ENCODE measurements at regions not wholly inside any gene's neighbourhood (a gene's known extent, or its start where the extent isn't known, plus 50 kb on each side); places are given as distances from the start of the nearest gene placed in this dataset.
"Not testable (repeated sequence)": the region's sequence is repeated elsewhere in the genome, so short reads cannot be mapped to it uniquely, and the experiment has no call there.

GRCh38 chr5:154702477-154702876 is 52.7 kb upstream of the LARP1 start:
- DNase-seq (ENCODE audit: low spot score) = no peak

GRCh38 chr5:154701725-154702124 is 53.5 kb upstream of the LARP1 start:
- DNase-seq (ENCODE audit: low spot score) = peak; percentile 57

- no peak for DNase-seq (ENCODE audit: low spot score)
These were observed 54.0 kb upstream of the LARP1 start for GRCh38 chr5:154701181-154701580.

GRCh38 chr5:154700289-154700928 is 54.8 kb upstream of the LARP1 start:
- not testable (repeated sequence) for DNase-seq (ENCODE audit: low spot score)

- DNase-seq (ENCODE audit: low spot score) = no peak
These were observed 56.4 kb upstream of the LARP1 start for GRCh38 chr5:154698763-154699162.

GRCh38 chr5:154697371-154697770 is 57.8 kb upstream of the LARP1 start:
- no peak for DNase-seq (ENCODE audit: low spot score)

- no peak for DNase-seq (ENCODE audit: low spot score)
These were observed 58.3 kb upstream of the LARP1 start for GRCh38 chr5:154696891-154697290.

GRCh38 chr5:154694159-154694558 is 61.0 kb upstream of the LARP1 start:
- DNase-seq (ENCODE audit: low spot score) = no peak

GRCh38 chr5:154690488-154690887 is 64.7 kb upstream of the LARP1 start:
- DNase-seq (ENCODE audit: low spot score) = no peak

- DNase-seq (ENCODE audit: low spot score) = no peak
These were observed 68.7 kb upstream of the LARP1 start for GRCh38 chr5:154686490-154686889.

- no peak for DNase-seq (ENCODE audit: low spot score)
These were observed 71.9 kb upstream of the LARP1 start for GRCh38 chr5:154683101-154683880.

- DNase-seq (ENCODE audit: low spot score) = no peak
These were observed 75.7 kb upstream of the LARP1 start for GRCh38 chr5:154679501-154679900.

GRCh38 chr5:154677921-154678320 is 77.3 kb upstream of the LARP1 start:
- no peak for DNase-seq (ENCODE audit: low spot score)

- no peak for DNase-seq (ENCODE audit: low spot score)
These were observed 78.7 kb upstream of the LARP1 start for GRCh38 chr5:154676508-154676907.

GRCh38 chr5:154674029-154674428 is 81.1 kb upstream of the LARP1 start:
- no peak for DNase-seq (ENCODE audit: low spot score)

GRCh38 chr5:154673506-154673905 is 81.7 kb upstream of the LARP1 start:
- no peak for DNase-seq (ENCODE audit: low spot score)

GRCh38 chr5:154669913-154670312 is 85.3 kb upstream of the LARP1 start:
- not testable (repeated sequence) for DNase-seq (ENCODE audit: low spot score)

GRCh38 chr5:154669402-154669801 is 85.8 kb upstream of the LARP1 start:
- no peak for DNase-seq (ENCODE audit: low spot score)

- no peak for DNase-seq (ENCODE audit: low spot score)
These were observed 90.3 kb upstream of the LARP1 start for GRCh38 chr5:154664869-154665268.

- no peak for DNase-seq (ENCODE audit: low spot score)
These were observed 91.8 kb upstream of the LARP1 start for GRCh38 chr5:154663424-154663823.

- no peak for DNase-seq (ENCODE audit: low spot score)
These were observed 100.4 kb upstream of the LARP1 start for GRCh38 chr5:154654486-154655371.

- no peak for DNase-seq (ENCODE audit: low spot score)
These were observed 101.3 kb upstream of the LARP1 start for GRCh38 chr5:154653764-154654485.
